ENCODE measurements at regions not wholly inside any gene's neighbourhood (a gene's known extent, or its start where the extent isn't known, plus 50 kb on each side); places are given as distances from the start of the nearest gene placed in this dataset.

- TF ChIP-seq, protein P1, sequence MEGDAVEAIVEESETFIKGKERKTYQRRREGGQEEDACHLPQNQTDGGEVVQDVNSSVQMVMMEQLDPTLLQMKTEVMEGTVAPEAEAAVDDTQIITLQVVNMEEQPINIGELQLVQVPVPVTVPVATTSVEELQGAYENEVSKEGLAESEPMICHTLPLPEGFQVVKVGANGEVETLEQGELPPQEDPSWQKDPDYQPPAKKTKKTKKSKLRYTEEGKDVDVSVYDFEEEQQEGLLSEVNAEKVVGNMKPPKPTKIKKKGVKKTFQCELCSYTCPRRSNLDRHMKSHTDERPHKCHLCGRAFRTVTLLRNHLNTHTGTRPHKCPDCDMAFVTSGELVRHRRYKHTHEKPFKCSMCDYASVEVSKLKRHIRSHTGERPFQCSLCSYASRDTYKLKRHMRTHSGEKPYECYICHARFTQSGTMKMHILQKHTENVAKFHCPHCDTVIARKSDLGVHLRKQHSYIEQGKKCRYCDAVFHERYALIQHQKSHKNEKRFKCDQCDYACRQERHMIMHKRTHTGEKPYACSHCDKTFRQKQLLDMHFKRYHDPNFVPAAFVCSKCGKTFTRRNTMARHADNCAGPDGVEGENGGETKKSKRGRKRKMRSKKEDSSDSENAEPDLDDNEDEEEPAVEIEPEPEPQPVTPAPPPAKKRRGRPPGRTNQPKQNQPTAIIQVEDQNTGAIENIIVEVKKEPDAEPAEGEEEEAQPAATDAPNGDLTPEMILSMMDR (IDR thresholded peaks at IDR 0.05): no peak
- DNase-seq: no peak
- WGBS, 2 donors: 64 to 75% methylated on average over 2 of the region's 2 CpGs
- Histone ChIP-seq H3K36me3 (no peaks in the 10 kb centered on the region), H3K4me3 (no peak overlapping the region), H3K27me3 (no peaks in the 10 kb centered on the region), H3K4me1 (no peaks in the 10 kb centered on the region), H3K27ac (no peak overlapping the region), H3K9me3 (no peaks in the 10 kb centered on the region)
- FAIRE-seq: no peak
- no peak for ATAC-seq
- intact Hi-C loops (cut with DNase I): no loop called here
Measured at GRCh38 chr2:238685713-238686112, 162.2 kb upstream of the TWIST2 start.

GRCh38 chr2:238686223-238686622, 161.7 kb upstream of the TWIST2 start:
- no peak overlapping the region for H3K4me3 ChIP-seq
- WGBS, 2 donors: 76 to 83% methylated on average over 7 of the region's 7 CpGs
- H3K9me3 ChIP-seq: no peaks in the 10 kb centered on the region
- no peak for FAIRE-seq
- H3K4me1 ChIP-seq: no peaks in the 10 kb centered on the region
- H3K27me3 ChIP-seq: no peaks in the 10 kb centered on the region
- TF ChIP-seq, protein P1 (IDR thresholded peaks at IDR 0.05): no peak
- no peak for ATAC-seq
- no peak for DNase-seq
- no peak overlapping the region for H3K27ac ChIP-seq
- intact Hi-C loops (cut with DNase I): no loop called here
- H3K36me3 ChIP-seq: no peaks in the 10 kb centered on the region

GRCh38 chr2:238688193-238689153, 159.4 kb upstream of the TWIST2 start:
- Histone ChIP-seq H3K27me3 (no peaks in the 10 kb centered on the region), H3K36me3 (no peaks in the 10 kb centered on the region), H3K4me3 (no peak overlapping the region), H3K27ac (no peak overlapping the region), H3K9me3 (no peaks in the 10 kb centered on the region), H3K4me1 (no peaks in the 10 kb centered on the region)
- DNase-seq (no peak), ATAC-seq (no peak), FAIRE-seq (no peak)
- intact Hi-C loops (cut with DNase I): no loop called here
- 61 to 64% methylated on average over 24 of the region's 24 CpGs for WGBS, 2 donors
- TF ChIP-seq, protein P1 (IDR thresholded peaks at IDR 0.05): no peak

- Histone ChIP-seq H3K27ac (no peak overlapping the region), H3K36me3 (no peaks in the 10 kb centered on the region), H3K4me3 (no peak overlapping the region), H3K9me3 (no peaks in the 10 kb centered on the region), H3K4me1 (no peaks in the 10 kb centered on the region), H3K27me3 (no peaks in the 10 kb centered on the region)
- 57 to 72% methylated on average over 2 of the region's 2 CpGs for WGBS, 2 donors
- DNase-seq (no peak), ATAC-seq (no peak), FAIRE-seq (no peak)
- TF ChIP-seq, protein P1 (IDR thresholded peaks at IDR 0.05): no peak
- intact Hi-C loops (cut with DNase I): no loop called here
Measured at GRCh38 chr2:238689331-238689730, 158.6 kb upstream of the TWIST2 start.

DNA sequence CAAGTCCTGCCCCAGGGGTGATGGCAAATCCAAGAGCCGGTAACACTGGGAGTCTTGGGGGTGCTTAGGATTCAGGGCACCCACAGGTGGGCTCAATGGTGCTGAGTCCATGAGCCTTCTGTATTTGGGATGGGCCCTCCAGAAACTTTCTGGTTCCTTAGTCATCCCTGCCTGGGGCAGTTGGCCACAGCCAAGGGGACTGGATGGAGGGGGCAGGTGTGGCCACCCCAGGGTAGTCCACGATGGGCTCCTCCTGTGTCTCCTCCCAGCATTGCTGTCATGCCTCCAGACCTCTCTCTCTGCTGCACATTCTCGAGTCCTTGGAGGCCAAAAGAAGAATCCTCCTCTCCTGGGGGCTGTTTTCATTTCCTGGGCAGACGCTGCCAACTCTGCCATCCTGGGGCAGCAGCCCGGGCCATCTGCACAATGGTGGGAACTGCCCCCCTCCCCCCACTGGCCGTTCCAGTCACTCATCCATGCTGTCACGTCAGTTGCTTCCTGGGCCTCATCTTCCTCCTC, 158.0 kb upstream of the TWIST2 start:
- DNase-seq (no peak), FAIRE-seq (no peak), ATAC-seq (no peak)
- Histone ChIP-seq H3K36me3 (no peaks in the 10 kb centered on the region), H3K4me3 (no peak overlapping the region), H3K4me1 (no peaks in the 10 kb centered on the region), H3K9me3 (no peaks in the 10 kb centered on the region), H3K27ac (no peak overlapping the region), H3K27me3 (no peaks in the 10 kb centered on the region)
- 62 to 66% methylated on average over 7 of the region's 7 CpGs for WGBS, 2 donors
- TF ChIP-seq, protein P1 (IDR thresholded peaks at IDR 0.05): no peak
- intact Hi-C loops (cut with DNase I): no loop called here

Data from pancreas (tissue), 10 donors.